HUDEP-2 (cell line): ENCODE measurements at regions not wholly inside any gene's neighbourhood (a gene's known extent, or its start where the extent isn't known, plus 50 kb on each side); places are given as distances from the start of the nearest gene placed in this dataset.

Experiments used
- DNase-seq, 76 experiments: peaks; one replicate each; lab custom pipeline; 2025; ENCODE audit not compliant: unreplicated experiment in 76 of 76; lab: John Stamatoyannopoulos, UW

DNA sequence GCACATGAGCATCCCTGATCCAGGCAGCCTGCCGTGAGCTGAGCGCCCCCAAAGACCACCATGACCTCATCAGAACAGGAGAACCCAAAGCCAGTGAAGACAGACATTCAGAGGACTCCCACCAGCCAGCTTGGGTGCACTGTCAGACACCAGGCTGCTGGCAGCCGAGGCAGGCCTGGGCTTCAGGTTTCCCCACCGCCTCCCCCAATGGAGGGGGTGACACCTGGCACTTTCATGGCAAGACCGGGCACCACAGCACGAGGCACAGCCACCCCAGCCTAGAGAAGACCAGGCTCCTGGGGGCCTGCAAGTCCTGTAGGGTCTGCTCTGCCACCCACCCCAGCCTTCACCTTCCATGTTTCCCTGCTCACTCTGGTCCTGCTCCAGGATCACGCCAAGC, 140.5 kb downstream of the C16orf95 start:
- DNase-seq: no peak

DNA sequence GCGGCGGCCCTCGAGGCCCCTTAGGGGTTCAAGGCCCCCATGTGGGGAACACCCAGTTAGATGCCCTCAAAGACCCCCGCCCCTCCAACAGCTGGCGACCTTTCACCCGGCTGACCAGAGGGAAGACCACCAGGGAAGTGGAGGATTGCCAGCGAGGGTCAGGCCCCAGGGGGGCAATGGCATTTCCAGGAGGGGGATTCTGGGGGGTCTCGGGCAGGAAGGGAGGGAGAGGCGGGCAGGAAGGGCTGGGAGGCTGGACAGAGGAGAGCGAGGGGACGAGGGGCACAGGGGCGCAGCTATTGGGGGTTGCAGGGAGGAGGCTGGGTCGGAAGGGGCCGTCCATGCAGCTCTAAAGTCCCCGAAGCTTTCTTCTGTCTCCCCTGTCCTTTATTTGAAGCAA, 139.5 kb downstream of the C16orf95 start:
- no peak for DNase-seq

DNA sequence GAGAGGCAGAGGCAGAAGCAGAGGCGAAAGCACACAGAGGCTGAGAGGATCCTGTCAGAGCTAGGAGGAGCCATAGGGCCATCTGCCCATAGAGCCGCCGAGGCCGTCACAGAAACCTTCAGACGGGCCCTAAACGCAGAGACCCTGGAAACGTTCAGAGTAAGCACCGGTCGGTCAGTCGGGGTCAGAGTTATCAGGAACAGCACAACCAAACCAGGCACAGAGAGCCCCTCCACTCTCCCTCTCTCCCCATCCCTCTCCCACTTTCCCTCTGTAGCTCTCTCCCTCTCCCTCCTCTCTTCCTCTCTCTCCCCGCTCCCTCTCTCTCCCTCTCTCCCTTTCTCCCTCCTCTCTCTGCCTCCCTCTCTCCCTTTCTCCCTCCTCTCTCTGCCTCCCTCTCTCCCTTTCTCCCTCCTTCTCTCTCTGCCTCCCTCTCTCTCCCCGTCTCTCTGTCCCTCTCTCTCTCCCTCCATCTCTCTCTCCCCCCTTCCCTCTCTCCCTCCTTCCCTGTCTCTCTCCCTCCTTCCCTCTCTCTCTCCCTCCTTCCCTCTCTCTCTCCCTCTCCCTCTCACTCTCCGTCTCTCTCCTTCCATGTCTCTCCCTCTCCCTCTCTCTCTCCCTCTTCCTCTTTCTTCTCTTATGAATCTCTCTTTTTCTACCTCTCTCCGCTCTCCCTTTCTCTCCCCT, 138.9 kb downstream of the C16orf95 start:
- no peak for DNase-seq

DNA sequence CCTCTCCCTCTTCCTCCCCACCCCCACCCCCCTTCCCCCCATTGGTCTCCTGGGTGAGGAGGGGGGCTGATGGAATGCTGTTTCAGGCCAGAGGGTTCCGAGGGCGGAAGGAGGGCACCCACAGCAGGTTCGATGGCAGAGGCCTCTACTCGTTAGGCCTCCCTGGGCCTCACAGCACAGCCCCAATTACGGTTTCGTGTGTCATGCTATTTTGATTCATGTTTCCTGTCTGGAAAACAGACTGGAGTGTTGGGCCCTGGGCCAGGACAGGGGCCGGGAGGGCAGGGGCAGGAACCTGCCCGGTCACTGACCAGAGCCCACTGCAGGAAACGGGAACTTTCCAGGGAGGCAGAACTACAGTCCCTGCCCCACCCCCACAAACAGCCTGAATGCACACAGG, 138.2 kb downstream of the C16orf95 start:
- no peak for DNase-seq

DNA sequence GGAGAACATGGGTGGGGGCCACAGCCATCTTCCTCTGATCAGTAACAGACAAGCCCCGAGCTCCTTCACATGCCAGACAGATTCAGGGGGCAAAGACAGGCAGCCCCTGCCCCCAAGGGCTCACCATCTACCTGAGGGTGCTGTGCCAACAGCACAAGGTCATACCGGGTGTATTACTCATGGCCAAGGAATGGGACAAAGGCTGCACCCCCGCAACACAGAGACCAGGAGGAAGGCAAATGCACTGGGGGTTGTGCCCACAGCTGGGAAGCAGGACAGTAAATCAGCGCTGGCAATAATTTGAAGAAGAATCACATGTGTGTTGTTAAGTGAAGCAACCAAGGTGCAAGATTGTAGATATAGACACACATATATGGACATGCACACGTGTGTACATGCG, 137.1 kb downstream of the C16orf95 start:
- no peak for DNase-seq

DNA sequence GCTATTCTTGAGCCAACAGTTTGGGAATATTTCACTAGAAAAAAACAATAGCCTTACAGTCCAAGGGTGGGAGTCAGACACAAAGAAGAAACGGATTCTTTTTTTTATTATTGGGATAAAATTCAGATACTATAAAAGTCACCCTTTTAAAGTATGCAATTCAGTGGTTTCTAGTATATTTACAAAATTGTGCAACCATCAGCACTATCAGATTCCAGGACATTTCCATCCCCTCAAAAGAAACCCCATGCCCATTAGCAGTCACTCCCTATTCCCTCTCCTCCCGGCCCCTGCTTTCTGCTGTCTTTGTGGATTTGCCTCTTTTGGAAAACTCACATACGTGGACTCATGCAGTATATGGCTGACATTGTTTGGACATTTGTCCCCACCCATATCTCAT, 134.4 kb downstream of the C16orf95 start:
- no peak for DNase-seq

DNA sequence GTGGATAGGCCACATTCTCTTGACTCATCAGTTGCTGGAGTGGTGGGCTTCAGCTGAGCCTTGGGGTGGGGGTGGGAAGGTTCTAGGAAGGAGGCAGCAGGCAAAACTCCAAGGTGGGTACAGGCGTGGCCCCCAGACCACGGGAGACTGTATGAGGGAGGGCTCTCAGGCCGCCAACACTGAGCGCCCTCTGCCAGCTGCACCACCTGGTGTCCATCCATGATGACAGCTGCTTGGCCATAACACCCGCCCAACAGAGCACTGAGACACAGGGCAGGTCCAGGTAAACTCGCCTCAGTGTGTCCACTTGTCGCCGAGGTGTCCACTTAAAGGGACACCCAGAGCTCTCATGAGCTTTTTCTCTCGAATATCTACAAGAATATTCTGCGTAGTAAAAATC, 133.5 kb downstream of the C16orf95 start:
- no peak for DNase-seq

DNA sequence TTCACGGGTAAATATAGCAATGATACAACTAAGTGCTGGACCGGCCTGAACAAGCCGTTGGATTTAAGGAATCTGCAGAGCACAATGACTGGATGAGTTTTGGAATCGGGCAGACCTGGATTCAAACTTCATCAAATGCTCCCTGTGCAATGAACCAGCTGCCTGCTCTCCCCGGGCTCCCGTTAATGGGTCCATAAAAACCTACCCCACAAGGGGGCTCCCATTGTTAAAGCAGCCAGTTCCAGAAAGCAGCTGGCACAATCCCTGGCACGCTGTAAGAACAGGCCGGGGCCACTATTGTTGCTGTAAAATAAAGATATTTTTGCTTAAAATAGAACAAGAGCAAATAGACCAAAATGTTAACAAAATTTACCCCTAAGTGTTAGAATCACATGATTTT, 131.9 kb downstream of the C16orf95 start:
- DNase-seq: no peak

DNA sequence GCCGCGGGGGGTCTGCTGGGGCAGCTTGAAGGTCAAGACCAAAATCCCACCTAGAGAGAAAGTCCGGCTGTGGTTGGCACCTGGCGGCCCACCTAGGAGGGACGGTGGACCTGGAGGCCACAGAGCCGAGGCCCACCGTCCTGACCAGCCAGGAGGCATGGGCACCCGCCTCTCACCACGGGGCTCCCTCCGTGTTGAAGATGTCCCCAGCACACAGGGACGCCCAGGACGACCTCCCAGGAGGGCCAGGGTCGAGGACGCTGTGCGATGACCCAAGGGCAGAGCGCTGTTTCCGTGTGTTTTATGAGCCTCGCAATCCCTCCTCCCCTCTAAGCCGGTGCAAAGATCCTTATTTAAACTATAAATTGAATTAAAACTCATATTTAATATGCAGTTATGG, 131.2 kb downstream of the C16orf95 start:
- no peak for DNase-seq

DNA sequence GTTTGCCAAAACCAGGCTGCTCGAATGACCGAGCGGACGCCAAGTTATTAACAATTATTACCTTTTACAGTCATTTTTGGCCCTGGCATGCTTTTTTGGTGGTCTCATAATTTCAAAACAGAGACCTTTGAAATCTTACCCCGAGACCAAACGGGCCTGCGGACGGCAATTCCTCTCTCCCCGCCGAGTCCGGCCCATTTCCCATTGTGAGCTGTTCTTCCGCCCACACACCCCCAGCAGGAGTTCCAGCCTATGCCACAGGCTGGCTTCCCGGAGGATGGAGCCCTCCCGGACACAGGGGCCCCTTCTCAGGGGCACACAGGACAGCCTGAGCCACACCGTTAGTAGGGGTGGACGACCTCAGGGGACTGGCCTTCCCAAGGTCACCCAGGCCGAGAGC, 130.7 kb downstream of the C16orf95 start:
- no peak for DNase-seq

DNA sequence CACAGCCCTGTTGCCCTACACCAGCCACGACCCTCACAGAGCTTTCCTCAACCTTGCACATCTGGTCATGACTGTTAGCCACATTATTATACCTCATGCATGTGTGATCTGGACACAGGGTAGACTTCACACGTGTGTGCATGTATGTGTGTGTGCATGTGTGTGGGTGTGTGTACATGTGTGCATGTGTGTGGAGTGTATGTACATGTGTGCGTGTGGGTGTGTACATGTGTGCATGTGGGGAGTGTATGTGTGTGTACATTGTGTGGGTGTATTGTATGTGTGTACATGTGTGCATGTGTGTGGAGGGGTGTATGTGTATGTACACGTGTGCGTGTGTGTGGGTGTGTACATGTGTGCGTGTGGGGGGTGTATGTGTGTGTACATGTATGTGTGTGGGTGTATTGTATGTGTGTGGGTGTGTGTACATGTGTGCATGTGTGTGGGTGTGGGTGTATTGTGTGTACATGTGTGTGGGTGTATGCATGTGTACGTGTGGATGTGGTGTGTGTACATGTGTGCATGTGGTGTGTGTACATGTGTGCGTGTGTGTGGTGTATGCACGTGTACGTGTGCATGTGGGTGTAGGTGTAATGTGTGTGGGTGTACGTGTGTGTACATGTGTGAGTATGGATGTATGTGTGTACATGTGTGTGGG, 130.2 kb downstream of the C16orf95 start:
- no peak for DNase-seq

DNA sequence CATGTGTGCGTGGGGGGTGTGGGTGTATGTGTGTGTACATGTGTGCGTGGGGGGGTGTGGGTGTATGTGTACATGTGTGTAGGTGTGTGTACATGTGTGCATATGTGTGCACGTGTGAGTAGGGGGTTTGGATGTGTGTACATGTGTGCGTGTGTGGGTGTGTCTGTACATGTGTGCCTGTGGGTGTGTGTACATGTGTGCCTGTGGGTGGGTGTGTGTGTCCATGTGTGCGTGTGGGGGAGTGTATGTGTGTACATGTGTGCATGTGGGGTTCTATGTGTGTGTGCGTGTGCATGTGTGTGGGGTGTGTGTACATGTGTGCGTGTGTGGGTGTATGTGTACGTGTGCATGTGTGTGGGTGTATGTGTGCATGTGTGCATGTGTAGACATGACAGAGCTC, 129.1 kb downstream of the C16orf95 start:
- no peak for DNase-seq

DNA sequence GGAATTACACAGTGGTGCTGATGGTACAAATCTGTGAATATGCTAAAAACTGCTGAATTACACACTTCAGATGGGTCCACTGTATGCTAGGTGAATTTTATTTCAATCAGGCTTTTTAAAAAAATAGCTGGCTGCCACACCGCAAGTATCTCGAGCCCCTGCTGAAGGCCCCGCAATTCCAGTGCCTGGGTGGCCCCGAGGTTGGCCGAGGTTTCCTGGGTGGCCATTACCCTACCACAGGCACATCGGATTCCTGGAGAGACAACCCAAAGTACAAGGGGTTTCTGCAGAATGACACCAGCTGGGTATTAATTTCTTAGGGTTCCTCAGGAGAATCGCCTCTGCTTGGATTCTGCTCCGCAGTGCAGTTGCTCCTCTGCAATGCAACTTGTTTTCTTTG, 127.8 kb downstream of the C16orf95 start:
- no peak for DNase-seq

DNA sequence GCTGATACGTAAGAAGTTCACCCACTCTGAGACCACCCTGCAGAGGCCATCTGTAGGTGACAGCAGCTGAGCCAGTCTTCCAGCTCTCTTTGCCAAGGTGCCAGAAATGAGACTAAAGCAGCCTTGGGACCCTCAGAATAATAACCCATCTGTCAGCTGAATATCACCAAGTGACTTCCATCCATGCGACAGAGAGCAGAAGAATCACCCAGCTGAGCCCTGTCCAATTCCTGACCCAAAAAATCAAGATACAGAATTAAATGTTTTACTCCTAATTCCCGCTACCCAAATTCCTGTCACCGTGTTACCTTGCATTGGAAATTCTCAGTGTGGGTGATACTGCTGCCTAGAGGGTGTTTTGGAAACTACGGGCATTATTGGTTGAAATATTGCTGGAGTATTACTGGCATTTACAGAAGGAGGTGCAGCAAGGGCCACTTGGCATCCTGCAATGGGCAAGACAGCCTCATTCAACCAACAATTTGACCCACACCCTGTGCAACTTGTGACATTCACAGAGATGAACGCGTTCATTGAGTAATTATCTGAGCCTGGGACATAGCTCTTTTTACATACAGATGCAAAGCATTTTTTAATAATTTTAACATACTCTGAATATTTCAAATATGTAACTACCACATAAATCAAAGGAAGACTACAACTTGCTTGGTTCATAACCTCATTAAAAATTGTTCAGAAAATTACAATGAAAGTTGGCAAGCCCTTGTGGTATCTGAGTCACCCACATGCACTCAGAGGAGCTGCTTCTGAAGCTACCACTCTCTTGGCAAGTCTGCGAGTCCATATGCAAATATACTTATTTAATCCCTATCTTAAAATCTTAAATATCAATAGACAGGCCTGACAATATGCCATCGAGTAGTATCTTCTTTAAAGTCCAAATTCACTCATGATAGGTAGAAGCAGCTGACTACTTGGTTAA, 126.6 kb downstream of the C16orf95 start:
- DNase-seq: no peak

DNA sequence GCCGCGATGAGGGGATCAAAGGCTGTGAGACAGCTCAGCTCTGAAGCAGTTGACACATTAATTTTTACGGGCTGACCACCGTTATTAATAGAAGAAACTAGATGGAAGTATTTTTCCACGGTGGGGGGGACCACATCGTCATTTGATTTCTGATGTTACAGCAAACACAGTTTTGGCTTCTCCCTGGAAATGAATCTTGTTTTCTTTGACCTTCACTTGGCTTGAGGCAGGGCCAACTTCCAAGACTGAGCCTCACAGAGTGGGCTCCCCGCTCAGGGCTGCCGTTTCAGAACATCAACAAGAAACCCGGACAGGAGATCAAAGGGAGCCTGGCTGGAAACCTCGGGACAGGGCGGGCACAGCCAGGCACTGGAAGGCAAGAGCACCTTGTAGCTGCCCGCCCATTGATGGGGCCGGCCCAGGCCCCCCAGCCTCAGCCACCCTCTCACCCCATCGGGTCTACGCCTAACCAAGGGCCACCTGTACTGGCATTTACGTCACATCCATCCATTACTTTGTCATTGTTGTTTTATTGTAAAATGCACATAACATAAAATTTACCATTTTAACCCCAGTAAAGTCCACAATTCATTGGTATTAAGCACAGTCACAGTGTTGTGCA, 124.6 kb downstream of the C16orf95 start:
- DNase-seq: no peak

DNA sequence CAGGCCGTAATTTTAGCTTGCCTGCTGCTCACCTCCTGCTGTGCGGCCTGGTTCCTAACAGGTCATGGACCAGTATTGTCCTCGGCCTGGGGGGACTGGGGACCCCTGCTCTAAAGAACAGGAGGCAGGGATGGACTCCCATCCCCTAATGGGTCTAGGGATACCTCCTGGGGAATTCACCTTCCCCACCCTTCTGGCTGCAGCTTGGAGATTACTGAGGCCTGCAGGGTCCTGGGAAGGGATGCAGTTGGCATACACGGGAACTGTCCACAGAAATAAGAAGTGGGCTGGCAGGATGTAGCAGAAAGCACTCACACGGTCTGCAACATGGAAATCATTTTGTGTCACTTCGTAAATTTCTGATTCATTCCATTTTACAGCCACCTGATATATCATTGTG, 123.0 kb downstream of the C16orf95 start:
- DNase-seq: no peak

DNA sequence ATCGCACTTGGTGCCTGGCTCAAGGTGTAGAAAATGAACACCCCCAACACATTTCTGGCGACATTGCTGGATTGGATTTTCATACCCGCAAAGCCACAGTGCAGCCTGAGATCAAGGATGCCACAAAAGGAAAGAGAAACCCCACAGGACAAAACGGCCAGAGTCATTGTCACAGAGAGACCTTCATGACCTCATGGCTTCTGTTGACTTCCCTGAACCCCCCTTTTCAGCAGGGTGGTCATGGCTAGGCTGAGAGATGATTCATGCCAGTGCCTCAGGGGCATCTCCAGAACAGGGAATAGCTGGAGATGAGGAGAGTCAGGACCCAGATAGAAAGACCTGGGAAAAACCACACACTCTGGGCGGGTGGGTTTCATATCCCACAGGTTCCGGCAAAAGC, 122.0 kb downstream of the C16orf95 start:
- no peak for DNase-seq

DNA sequence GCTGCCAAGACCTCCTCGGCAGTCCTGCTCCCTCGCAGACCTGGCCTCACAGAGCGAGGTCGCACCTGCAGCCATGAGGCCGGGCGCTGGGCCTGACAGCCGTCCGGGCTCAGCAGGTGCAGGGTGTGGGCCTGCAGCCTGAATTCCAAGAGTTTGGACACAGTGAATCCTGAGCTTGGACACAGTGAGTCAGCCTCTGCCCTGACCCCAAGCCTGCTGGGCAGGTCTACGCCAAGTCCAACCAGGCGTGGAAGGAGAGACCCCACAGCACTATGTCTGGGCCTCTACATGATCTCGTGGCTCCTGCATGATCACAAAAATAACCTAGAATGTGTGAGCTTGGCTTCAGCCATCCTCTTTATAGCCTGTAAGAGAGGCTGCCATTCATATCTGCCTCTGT, 121.0 kb downstream of the C16orf95 start:
- no peak for DNase-seq

DNA sequence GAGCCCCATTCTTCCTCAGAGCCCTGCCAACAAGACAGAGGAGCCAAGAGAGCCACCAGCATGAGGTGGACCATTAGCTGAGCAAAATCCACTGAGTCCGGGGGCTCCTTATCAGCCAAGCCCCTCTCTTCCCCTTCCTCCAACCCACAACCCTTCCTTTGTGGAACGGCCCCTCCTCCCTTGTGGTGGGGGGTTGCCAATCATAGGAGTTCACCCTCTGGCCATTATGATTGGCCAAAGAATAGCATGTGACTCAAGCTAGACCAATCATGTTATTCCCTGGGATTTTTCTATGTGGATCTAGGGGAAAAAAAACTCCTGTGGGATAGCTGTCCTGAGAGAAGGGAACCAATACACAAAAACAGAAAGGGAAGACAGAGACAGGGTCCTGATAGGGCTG, 120.5 kb downstream of the C16orf95 start:
- DNase-seq: no peak

DNA sequence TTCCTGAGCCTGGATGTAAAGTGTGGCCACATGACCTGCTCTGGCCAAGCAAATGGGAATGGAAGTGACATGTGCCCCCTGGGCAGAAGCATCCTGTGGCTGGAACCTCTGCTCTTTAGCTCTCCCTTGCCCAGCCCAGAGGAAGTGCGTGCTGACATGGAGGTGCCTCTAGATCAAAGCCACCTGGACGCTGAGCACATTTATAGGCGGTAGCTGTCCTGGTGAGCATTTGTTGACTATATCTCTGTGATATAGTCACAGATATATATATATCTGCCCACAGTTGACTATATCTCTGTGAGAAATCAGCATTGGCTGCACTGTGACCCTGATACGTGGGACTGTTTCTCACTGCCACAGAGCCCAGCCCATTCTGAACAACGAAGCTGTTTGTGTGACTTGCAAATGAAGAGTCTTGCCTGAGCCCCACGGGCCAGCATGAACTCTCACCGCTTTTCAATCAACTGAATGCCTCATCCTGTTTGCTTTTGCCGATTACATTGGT, 118.8 kb downstream of the C16orf95 start:
- DNase-seq: no peak

DNA sequence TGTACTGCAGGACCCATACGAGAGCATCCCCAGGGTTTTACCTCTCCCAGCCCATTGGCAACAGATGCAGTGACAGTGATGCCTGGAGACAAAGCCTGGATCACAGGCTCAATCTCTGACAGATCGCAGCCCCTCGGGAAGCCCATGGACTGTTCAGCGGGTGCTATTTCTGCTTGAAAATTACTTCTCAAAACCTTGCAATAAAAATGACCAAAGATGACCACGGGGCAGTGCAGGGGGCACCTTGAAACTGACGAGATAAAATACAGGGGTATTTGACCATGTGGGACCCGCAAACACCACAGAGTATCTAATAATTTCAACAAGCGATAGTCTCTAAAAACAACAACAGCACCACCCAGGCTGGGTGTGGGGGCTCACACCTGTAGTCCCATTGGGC, 118.3 kb downstream of the C16orf95 start:
- DNase-seq: no peak
